CD4-positive, alpha-beta memory T cell (primary cell): ENCODE measurements at regions not wholly inside any gene's neighbourhood (a gene's known extent, or its start where the extent isn't known, plus 50 kb on each side); places are given as distances from the start of the nearest gene placed in this dataset.

ENCODE experiments used
- CTCF ChIA-PET: fragments of 350-600 bp; sonication (Branson Sonifier 250); formaldehyde crosslinking; loops from one replicate; lab custom pipeline; 2021; ENCODE audit warnings: inconsistent platforms; ENCODE audit not compliant: partially characterized antibody; lab: Charles Lee
- POLR2A ChIA-PET: fragments of 350-600 bp; sonication (Branson Sonifier 250); formaldehyde crosslinking; loops from one replicate; lab custom pipeline; 2021; ENCODE audit not compliant: partially characterized antibody; lab: Charles Lee
- DNase-seq, 5 donors: peaks; one replicate each; pipeline versions ENCODE4 v3.0.0 to v3.0.0-alpha.2; 2020 to 2022; ENCODE audit warnings: mixed read lengths in 1 of 5
- H3K27ac ChIP-seq: one replicate; pipeline ENCODE4 v1.7.0; 2013; ENCODE audit warnings: low read depth, low read length
- H3K27me3 ChIP-seq: 2 replicates; pipeline ENCODE4 v1.7.0; 2013; ENCODE audit warnings: mild to moderate bottlenecking, low read length, moderate library complexity; ENCODE audit not compliant: insufficient read depth
- H3K36me3 ChIP-seq: 2 replicates; pipeline ENCODE4 v1.7.0; 2013; ENCODE audit warnings: mild to moderate bottlenecking, low read length, moderate library complexity; ENCODE audit not compliant: insufficient read depth
- H3K4me1 ChIP-seq: 2 replicates; pipeline ENCODE4 v1.7.0; 2013; ENCODE audit warnings: mild to moderate bottlenecking, low read length, moderate library complexity; ENCODE audit not compliant: insufficient read depth
- H3K4me3 ChIP-seq, 2 donors: one replicate each; pipeline ENCODE4 v1.7.0; 2013; ENCODE audit warnings: low read length in 2 of 2, mild to moderate bottlenecking in 1 of 2
- H3K9me3 ChIP-seq, 2 donors: one replicate each; pipeline ENCODE4 v1.7.0; 2013; ENCODE audit warnings: low read length in 2 of 2, control low read depth in 1 of 2; ENCODE audit not compliant: control insufficient read depth in 1 of 2
- H3K27ac Mint-ChIP-seq, 7 donors: one replicate each; pipeline ENCODE4 v1.8.0; 2020 to 2021; ENCODE audit warnings: mixed read lengths in 7 of 7, mild to moderate bottlenecking in 6 of 7, inconsistent platforms in 3 of 7, moderate library complexity in 3 of 7
- H3K27me3 Mint-ChIP-seq, 2 donors: one replicate each; pipeline ENCODE4 v1.8.0; 2020 to 2021; ENCODE audit warnings: mixed read lengths in 2 of 2
- H3K36me3 Mint-ChIP-seq, 2 donors: one replicate each; pipeline ENCODE4 v1.8.0; 2020 to 2021; ENCODE audit warnings: mixed read lengths in 2 of 2, inconsistent platforms in 1 of 2, mild to moderate bottlenecking in 1 of 2
- H3K4me1 Mint-ChIP-seq, 4 donors: one replicate each; pipeline ENCODE4 v1.8.0; 2020 to 2021; ENCODE audit warnings: mixed read lengths in 4 of 4, mild to moderate bottlenecking in 1 of 4
- H3K4me3 Mint-ChIP-seq, 8 donors: one replicate each; pipeline ENCODE4 v1.8.0; 2020 to 2021; ENCODE audit warnings: mixed read lengths in 8 of 8, mild to moderate bottlenecking in 7 of 8, moderate library complexity in 6 of 8, inconsistent platforms in 3 of 8
- H3K9me3 Mint-ChIP-seq, 8 donors: one replicate each; pipeline ENCODE4 v1.8.0; 2020 to 2021; ENCODE audit warnings: mixed read lengths in 8 of 8, mild to moderate bottlenecking in 5 of 8, inconsistent platforms in 3 of 8, moderate library complexity in 1 of 8
- intact Hi-C: fragments of 100-400 bp; cut with micrococcal nuclease; formaldehyde crosslinking; loops from one replicate; pipeline ENCODE4 v1.15.1; 2023

DNA sequence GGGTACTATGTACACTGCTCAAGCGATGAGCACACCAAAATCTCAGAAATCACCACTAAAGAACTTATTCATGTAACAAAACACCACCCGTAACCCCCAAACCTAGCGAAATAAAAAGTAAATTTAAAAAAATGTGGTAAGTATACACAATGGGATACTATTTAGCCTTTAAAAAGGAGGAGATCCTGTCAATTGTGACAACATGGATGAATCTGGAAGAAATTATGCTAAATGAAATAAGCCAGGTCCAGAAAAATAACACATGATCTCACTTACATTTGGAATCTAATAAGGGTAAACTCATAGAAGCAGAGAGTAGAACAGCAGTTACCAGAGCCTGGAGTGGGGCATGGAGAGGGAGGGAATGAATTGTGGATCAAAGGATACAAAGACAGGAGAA is 98.5 kb upstream of the SPATS2L start:
- Histone ChIP-seq H3K9me3 (no peaks in the 10 kb centered on the region), H3K27ac (no peak overlapping the region), H3K4me1 (no peaks in the 10 kb centered on the region), H3K27me3 (peaks cover 8% of the 10 kb centered on the region), H3K4me3 (no peak overlapping the region), H3K36me3 (no peaks in the 10 kb centered on the region)
- Mint-ChIP-seq H3K9me3 (peaks cover 0 to 12% (median 3%) of the 10 kb centered on the region in 8 donors), H3K4me3 (peak overlapping the region in 1 of 8 donors; percentile 17), H3K36me3 (no peaks in the 10 kb centered on the region), H3K27me3 (peaks cover 4 to 6% of the 10 kb centered on the region in 2 donors), H3K27ac (no peak overlapping the region), H3K4me1 (no peaks in the 10 kb centered on the region)
- DNase-seq: no peak
- intact Hi-C loops: no loop called here
- CTCF ChIA-PET: no interaction called here
- POLR2A ChIA-PET: no interaction called here

DNA sequence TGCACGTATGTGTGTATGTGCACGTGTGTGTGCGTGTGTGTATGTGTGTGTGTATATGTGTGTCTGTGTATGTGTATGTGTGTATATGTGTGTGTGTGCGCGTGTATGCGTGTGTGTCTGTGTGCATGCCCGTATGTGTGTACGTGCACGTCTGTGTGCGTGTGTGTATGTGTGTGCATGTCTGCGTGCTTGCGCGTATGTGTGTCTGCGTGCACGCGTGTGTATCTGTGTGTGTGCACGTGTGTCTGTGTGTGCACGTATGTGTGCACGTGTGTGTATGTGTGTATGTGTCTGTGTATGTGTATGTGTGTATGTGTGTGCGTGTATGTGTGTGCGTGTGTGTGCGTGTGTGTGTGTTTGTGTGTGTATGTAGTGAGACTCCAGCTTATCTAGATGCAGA is 97.5 kb upstream of the SPATS2L start:
- peaks cover 8% of the 10 kb centered on the region for H3K27me3 ChIP-seq
- Mint-ChIP-seq H3K9me3 (peaks cover 0 to 12% (median 3%) of the 10 kb centered on the region in 8 donors), H3K36me3 (no peaks in the 10 kb centered on the region), H3K4me3 (no peak overlapping the region), H3K4me1 (no peaks in the 10 kb centered on the region), H3K27me3 (peaks cover 4 to 6% of the 10 kb centered on the region in 2 donors), H3K27ac (no peak overlapping the region)
- ChIA-PET CTCF (no interaction called here), POLR2A (no interaction called here)
- H3K36me3 ChIP-seq: no peaks in the 10 kb centered on the region
- no peak overlapping the region for H3K4me3 ChIP-seq
- no peaks in the 10 kb centered on the region for H3K9me3 ChIP-seq
- no peak overlapping the region for H3K27ac ChIP-seq
- no peak for DNase-seq
- intact Hi-C loops: no loop called here
- no peaks in the 10 kb centered on the region for H3K4me1 ChIP-seq

DNA sequence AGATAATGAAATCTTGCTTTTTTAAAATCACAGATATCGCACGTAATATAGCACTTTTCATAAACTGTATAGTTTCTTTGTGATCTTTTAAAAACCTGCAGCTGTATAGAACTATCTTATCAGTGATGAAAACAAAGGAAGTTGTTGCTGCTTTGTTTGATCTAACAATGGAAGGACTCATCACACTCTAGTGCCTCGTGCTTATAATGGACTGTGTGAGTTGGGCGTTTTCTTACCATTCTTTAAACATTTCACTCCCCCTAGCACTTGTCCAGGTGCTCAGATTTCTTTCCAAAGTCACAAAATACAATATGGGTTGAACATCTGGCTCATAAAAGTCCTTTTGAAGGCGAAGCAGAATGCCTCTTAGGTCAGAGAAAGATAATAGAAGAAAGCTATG is 94.8 kb upstream of the SPATS2L start:
- Histone ChIP-seq H3K36me3 (no peaks in the 10 kb centered on the region), H3K4me3 (no peak overlapping the region), H3K27ac (no peak overlapping the region), H3K4me1 (no peaks in the 10 kb centered on the region), H3K9me3 (no peaks in the 10 kb centered on the region), H3K27me3 (peaks cover 8% of the 10 kb centered on the region)
- Mint-ChIP-seq H3K36me3 (no peaks in the 10 kb centered on the region), H3K9me3 (peaks cover 0 to 3% (median 0%) of the 10 kb centered on the region in 8 donors), H3K4me1 (no peaks in the 10 kb centered on the region), H3K27me3 (peaks cover 4 to 5% of the 10 kb centered on the region in 2 donors), H3K27ac (no peak overlapping the region), H3K4me3 (no peak overlapping the region)
- DNase-seq: no peak
- intact Hi-C loops: no loop called here
- ChIA-PET POLR2A (no interaction called here), CTCF (no interaction called here)

DNA sequence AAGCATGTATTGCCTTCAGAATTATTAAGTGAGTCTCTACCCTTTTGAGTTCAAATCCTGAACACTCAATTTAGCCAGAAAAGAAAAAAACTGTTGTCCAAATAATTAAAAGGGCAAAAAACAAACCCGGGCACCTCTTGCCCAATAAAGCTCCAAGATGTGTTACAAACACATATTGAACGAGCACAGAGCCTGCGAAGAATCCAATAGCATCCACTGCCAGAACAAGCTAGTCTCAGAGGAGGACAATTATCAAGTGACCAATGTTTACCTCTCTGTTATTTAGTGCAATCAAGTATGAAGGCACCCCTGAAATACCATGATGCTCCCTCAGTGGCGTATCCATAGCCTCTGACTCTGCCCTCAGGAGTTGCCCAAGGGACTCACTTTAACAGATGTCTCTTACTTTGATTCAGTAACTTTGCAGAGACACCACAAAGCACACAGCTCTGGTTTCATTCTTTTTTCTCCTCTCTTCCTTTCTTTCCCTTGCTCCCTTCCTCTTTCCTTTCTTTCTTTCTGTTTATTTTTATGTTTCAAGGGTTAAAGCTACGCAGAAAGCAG is 93.5 kb upstream of the SPATS2L start:
- H3K9me3 Mint-ChIP-seq: peaks cover 0 to 3% (median 0%) of the 10 kb centered on the region in 8 donors
- H3K9me3 ChIP-seq: no peaks in the 10 kb centered on the region

DNA sequence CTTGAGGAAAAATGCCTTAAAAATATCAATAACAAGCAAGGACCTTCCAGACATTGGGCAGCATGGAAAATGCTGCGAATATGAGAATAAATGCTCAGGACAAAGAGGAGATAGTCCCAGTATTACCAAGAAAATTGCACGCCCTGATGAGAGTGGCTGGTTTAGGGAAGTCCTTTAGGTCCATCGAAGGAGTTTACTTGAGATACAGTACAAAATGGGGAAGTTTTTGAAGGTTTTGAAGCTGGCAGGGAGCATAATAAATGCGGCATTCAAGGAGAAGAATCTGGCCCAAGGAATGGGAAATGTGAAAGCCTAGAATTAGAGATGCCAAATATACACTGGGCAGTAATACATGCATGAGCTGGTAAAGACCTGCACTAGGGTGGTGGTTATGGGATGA is 90.2 kb upstream of the SPATS2L start:
- intact Hi-C loops: no loop called here

More for the DNA sequence above, 93.5 kb upstream of the SPATS2L start:
- ChIA-PET CTCF (no interaction called here), POLR2A (no interaction called here)
- Histone ChIP-seq H3K4me1 (no peaks in the 10 kb centered on the region), H3K36me3 (no peaks in the 10 kb centered on the region), H3K27ac (no peak overlapping the region), H3K27me3 (peaks cover 8% of the 10 kb centered on the region), H3K4me3 (no peak overlapping the region)
- Mint-ChIP-seq H3K27ac (peak overlapping the region in 1 of 7 donors; percentile 75), H3K27me3 (peaks cover 5 to 6% of the 10 kb centered on the region in 2 donors), H3K36me3 (no peaks in the 10 kb centered on the region), H3K4me1 (no peaks in the 10 kb centered on the region), H3K4me3 (no peak overlapping the region)
- intact Hi-C loops: no loop called here
- no peak for DNase-seq

DNA sequence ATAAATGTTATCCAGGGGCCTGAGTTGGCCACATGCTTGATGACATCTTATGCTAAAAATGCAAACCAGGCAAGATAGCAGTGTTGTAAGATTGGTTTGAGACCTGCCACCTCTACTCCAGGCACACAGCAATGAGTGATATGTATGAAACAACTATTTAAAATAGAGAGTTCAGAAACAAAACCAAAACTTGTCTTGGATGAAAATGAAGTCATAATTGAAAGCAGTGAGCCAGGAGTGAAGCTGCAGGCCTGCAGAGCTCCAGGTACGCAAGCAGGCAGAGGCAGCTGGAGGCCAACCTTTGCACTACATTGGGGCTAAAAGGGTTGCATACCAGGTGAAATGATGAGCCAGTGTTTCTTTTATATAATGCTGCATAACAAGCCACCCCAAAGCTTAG is 89.2 kb upstream of the SPATS2L start:
- H3K4me1 Mint-ChIP-seq: no peaks in the 10 kb centered on the region
- Histone ChIP-seq H3K4me3 (no peak overlapping the region), H3K9me3 (no peaks in the 10 kb centered on the region), H3K4me1 (no peaks in the 10 kb centered on the region), H3K27ac (no peak overlapping the region), H3K27me3 (no peaks in the 10 kb centered on the region), H3K36me3 (no peaks in the 10 kb centered on the region)
- H3K36me3 Mint-ChIP-seq: no peaks in the 10 kb centered on the region
- intact Hi-C loops: no loop called here
- H3K4me3 Mint-ChIP-seq: no peak overlapping the region
- no peak for DNase-seq
- no peaks in the 10 kb centered on the region for H3K9me3 Mint-ChIP-seq
- H3K27ac Mint-ChIP-seq: no peak overlapping the region
- peaks cover 4 to 6% of the 10 kb centered on the region in 2 donors for H3K27me3 Mint-ChIP-seq
- ChIA-PET CTCF (no interaction called here), POLR2A (no interaction called here)

More for the DNA sequence above, 90.2 kb upstream of the SPATS2L start:
- no peak for DNase-seq
- Mint-ChIP-seq H3K36me3 (no peaks in the 10 kb centered on the region), H3K27me3 (peaks cover 4 to 6% of the 10 kb centered on the region in 2 donors), H3K9me3 (no peaks in the 10 kb centered on the region), H3K4me1 (no peaks in the 10 kb centered on the region), H3K27ac (no peak overlapping the region), H3K4me3 (no peak overlapping the region)
- POLR2A ChIA-PET: no interaction called here
- Histone ChIP-seq H3K27me3 (peaks cover 4% of the 10 kb centered on the region), H3K4me3 (no peak overlapping the region), H3K36me3 (no peaks in the 10 kb centered on the region), H3K9me3 (no peaks in the 10 kb centered on the region), H3K4me1 (no peaks in the 10 kb centered on the region), H3K27ac (no peak overlapping the region)
- CTCF ChIA-PET: no interaction called here

DNA sequence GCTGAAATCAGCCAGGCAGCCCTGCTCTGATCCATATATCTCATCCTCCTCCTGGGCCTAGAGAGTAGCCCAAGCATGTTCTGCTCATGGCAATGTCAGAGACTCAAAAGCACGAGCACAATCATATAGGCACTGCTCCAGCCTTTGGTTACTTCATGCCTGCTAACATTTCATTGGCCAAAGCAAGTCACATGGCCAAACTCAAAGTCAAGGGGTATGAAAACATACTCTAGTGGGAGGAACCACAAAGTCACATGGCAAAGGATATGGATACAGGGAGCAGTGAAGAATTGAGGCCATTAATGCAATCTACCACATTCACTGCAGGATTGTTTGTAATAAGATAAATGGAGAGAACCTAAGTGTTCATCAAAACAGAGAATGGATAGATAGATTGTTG is 87.8 kb upstream of the SPATS2L start:
- Histone ChIP-seq H3K36me3 (no peaks in the 10 kb centered on the region), H3K27ac (no peak overlapping the region), H3K27me3 (no peaks in the 10 kb centered on the region), H3K4me1 (no peaks in the 10 kb centered on the region), H3K9me3 (no peaks in the 10 kb centered on the region), H3K4me3 (no peak overlapping the region)
- Mint-ChIP-seq H3K27ac (no peak overlapping the region), H3K4me3 (no peak overlapping the region), H3K9me3 (no peaks in the 10 kb centered on the region), H3K27me3 (peaks cover 2 to 4% of the 10 kb centered on the region in 2 donors), H3K36me3 (no peaks in the 10 kb centered on the region), H3K4me1 (no peaks in the 10 kb centered on the region)
- POLR2A ChIA-PET: no interaction called here
- CTCF ChIA-PET: no interaction called here
- DNase-seq: no peak
- intact Hi-C loops: no loop called here
